Astrocyte (in vitro differentiated cells and primary cell): ENCODE measurements at regions not wholly inside any gene's neighbourhood (a gene's known extent, or its start where the extent isn't known, plus 50 kb on each side); places are given as distances from the start of the nearest gene placed in this dataset.
A peak's percentile ranks its signal among the peaks of the same experiment; 100 is the strongest.

Experiments used
- DNase-seq: peaks from one replicate; pipeline ENCODE4 v3.0.0-alpha.2; 2010; ENCODE audit warnings: low read depth
- FAIRE-seq: peaks from 2 replicates; lab custom pipeline; 2011; peaks lifted over from hg19 to GRCh38; lab: Jason Lieb, UNC
- H2AFZ ChIP-seq: 2 replicates; pipeline ENCODE4 v1.6.0; 2012; ENCODE audit warnings: low read depth, low read length, inconsistent platforms
- H3K27ac ChIP-seq: 2 replicates; pipeline ENCODE4 v1.5.1; 2011; ENCODE audit warnings: low read depth, low read length, inconsistent platforms
- H3K27me3 ChIP-seq: 2 replicates; pipeline ENCODE4 v1.6.0; 2011; ENCODE audit warnings: low read length, inconsistent platforms; ENCODE audit not compliant: insufficient read depth
- H3K36me3 ChIP-seq: 2 replicates; pipeline ENCODE4 v1.5.1; 2011; ENCODE audit warnings: low read length, inconsistent platforms; ENCODE audit not compliant: insufficient read depth
- H3K4me1 ChIP-seq: 2 replicates; pipeline ENCODE4 v1.5.1; 2011; ENCODE audit warnings: low read length, inconsistent platforms; ENCODE audit not compliant: insufficient read depth
- H3K4me2 ChIP-seq: 2 replicates; pipeline ENCODE4 v1.6.0; 2012; ENCODE audit warnings: low read length, inconsistent platforms
- H3K4me3 ChIP-seq: 2 replicates; pipeline ENCODE4 v1.5.1; 2011; ENCODE audit warnings: low read depth, mild to moderate bottlenecking, low read length, inconsistent platforms; ENCODE audit not compliant: insufficient read depth
- H3K79me2 ChIP-seq: 2 replicates; pipeline ENCODE4 v1.6.0; 2012; ENCODE audit warnings: mild to moderate bottlenecking, low read length, inconsistent platforms; ENCODE audit not compliant: insufficient read depth
- H3K9ac ChIP-seq: 2 replicates; pipeline ENCODE4 v1.6.0; 2012; ENCODE audit warnings: mild to moderate bottlenecking, low read length, inconsistent platforms
- H3K9me3 ChIP-seq: 2 replicates; pipeline ENCODE4 v1.5.1; 2012; ENCODE audit warnings: low read depth, mild to moderate bottlenecking, low read length, inconsistent platforms; ENCODE audit not compliant: insufficient read depth
- H4K20me1 ChIP-seq: 2 replicates; pipeline ENCODE4 v1.6.0; 2012; ENCODE audit warnings: low read length, inconsistent platforms; ENCODE audit not compliant: insufficient read depth
- H3K27ac Mint-ChIP-seq: one replicate; pipeline ENCODE4 v1.8.0; 2021; ENCODE audit warnings: mild to moderate bottlenecking, mixed read lengths; ENCODE audit not compliant: unreplicated experiment
- H3K27me3 Mint-ChIP-seq: one replicate; pipeline ENCODE4 v1.8.0; 2021; ENCODE audit warnings: low read depth, mixed read lengths; ENCODE audit not compliant: unreplicated experiment
- H3K36me3 Mint-ChIP-seq: one replicate; pipeline ENCODE4 v1.8.0; 2021; ENCODE audit warnings: low read depth, mixed read lengths; ENCODE audit not compliant: unreplicated experiment
- H3K4me1 Mint-ChIP-seq: one replicate; pipeline ENCODE4 v1.8.0; 2021; ENCODE audit warnings: low read depth, mixed read lengths; ENCODE audit not compliant: unreplicated experiment
- H3K4me3 Mint-ChIP-seq: one replicate; pipeline ENCODE4 v1.8.0; 2021; ENCODE audit warnings: mild to moderate bottlenecking, moderate library complexity, mixed read lengths; ENCODE audit not compliant: unreplicated experiment
- H3K9me3 Mint-ChIP-seq: one replicate; pipeline ENCODE4 v1.8.0; 2021; ENCODE audit warnings: mild to moderate bottlenecking, mixed read lengths; ENCODE audit not compliant: unreplicated experiment
- CTCF ChIP-seq: IDR thresholded peaks from 2 replicates; pipeline ENCODE4 v1.5.1; 2011; ENCODE audit warnings: low read depth, mild to moderate bottlenecking, inconsistent platforms, low read length, moderate library complexity; ENCODE audit not compliant: insufficient read depth
- EZH2 ChIP-seq: IDR thresholded peaks from 2 replicates; pipeline ENCODE4 v1.6.1; 2012; ENCODE audit warnings: mild to moderate bottlenecking, low read length, inconsistent platforms; ENCODE audit not compliant: insufficient read depth

GRCh38 chr16:19948186-19949104 lies 63.8 kb upstream of the GPRC5B start:
- no peak overlapping the region for H3K4me2 ChIP-seq
- H3K4me3 ChIP-seq: no peak overlapping the region
- peak overlapping the region; percentile 55 for H3K27ac Mint-ChIP-seq
- no peak overlapping the region for H3K9ac ChIP-seq
- no peaks in the 10 kb centered on the region for H3K36me3 ChIP-seq
- no peak overlapping the region for H3K4me3 Mint-ChIP-seq
- no peaks in the 10 kb centered on the region for H3K4me1 ChIP-seq
- H3K36me3 Mint-ChIP-seq: no peaks in the 10 kb centered on the region
- H4K20me1 ChIP-seq: no peaks in the 10 kb centered on the region
- DNase-seq (no peak), FAIRE-seq (no peak)
- no peaks in the 10 kb centered on the region for H3K27me3 ChIP-seq
- TF ChIP-seq EZH2: no peak
- no peak for TF ChIP-seq CTCF
- no peak overlapping the region for H3K27ac ChIP-seq
- peaks cover 8% of the 10 kb centered on the region for H3K4me1 Mint-ChIP-seq
- no peaks in the 10 kb centered on the region for H3K9me3 Mint-ChIP-seq
- H3K9me3 ChIP-seq: no peaks in the 10 kb centered on the region
- H3K27me3 Mint-ChIP-seq: peaks cover 18% of the 10 kb centered on the region
- no peak overlapping the region for H2AFZ ChIP-seq
- H3K79me2 ChIP-seq: no peaks in the 10 kb centered on the region

- Mint-ChIP-seq H3K27me3 (peaks cover 12% of the 10 kb centered on the region), H3K36me3 (no peaks in the 10 kb centered on the region), H3K4me3 (no peak overlapping the region), H3K9me3 (no peaks in the 10 kb centered on the region), H3K4me1 (peaks cover 8% of the 10 kb centered on the region), H3K27ac (no peak overlapping the region)
- Histone ChIP-seq H3K27ac (no peak overlapping the region), H2AFZ (no peak overlapping the region), H3K4me3 (no peak overlapping the region), H3K4me1 (no peaks in the 10 kb centered on the region), H3K27me3 (no peaks in the 10 kb centered on the region), H3K9me3 (no peaks in the 10 kb centered on the region), H3K9ac (no peak overlapping the region), H3K79me2 (no peaks in the 10 kb centered on the region), H4K20me1 (no peaks in the 10 kb centered on the region), H3K4me2 (no peak overlapping the region), H3K36me3 (no peaks in the 10 kb centered on the region)
- FAIRE-seq (no peak), DNase-seq (no peak)
- TF ChIP-seq CTCF (no peak), EZH2 (no peak)
These were observed 61.3 kb upstream of the GPRC5B start for GRCh38 chr16:19945934-19946333.

GRCh38 chr16:19940195-19940594 lies 55.5 kb upstream of the GPRC5B start:
- no peaks in the 10 kb centered on the region for H3K79me2 ChIP-seq
- Mint-ChIP-seq H3K36me3 (no peaks in the 10 kb centered on the region), H3K27me3 (peaks cover 3% of the 10 kb centered on the region), H3K4me3 (no peak overlapping the region), H3K9me3 (no peaks in the 10 kb centered on the region), H3K27ac (no peak overlapping the region), H3K4me1 (no peaks in the 10 kb centered on the region)
- no peak for TF ChIP-seq CTCF
- no peak for TF ChIP-seq EZH2
- no peak overlapping the region for H3K9ac ChIP-seq
- no peaks in the 10 kb centered on the region for H3K9me3 ChIP-seq
- no peaks in the 10 kb centered on the region for H3K36me3 ChIP-seq
- H3K4me1 ChIP-seq: no peaks in the 10 kb centered on the region
- H4K20me1 ChIP-seq: no peaks in the 10 kb centered on the region
- no peak overlapping the region for H3K4me3 ChIP-seq
- no peak for DNase-seq
- FAIRE-seq: no peak
- H3K27ac ChIP-seq: no peak overlapping the region
- H3K4me2 ChIP-seq: no peak overlapping the region
- H3K27me3 ChIP-seq: no peaks in the 10 kb centered on the region
- no peak overlapping the region for H2AFZ ChIP-seq
